DND-41 (cell line): ENCODE measurements at regions not wholly inside any gene's neighbourhood (a gene's known extent, or its start where the extent isn't known, plus 50 kb on each side); places are given as distances from the start of the nearest gene placed in this dataset.

ENCODE experiments used
- ATAC-seq: fragments of 200-7000 bp; cut with Tn5 transposase; 3 replicates; pipeline ENCODE4 v1.9.1; 2021; ENCODE audit warnings: low read depth; ENCODE audit not compliant: insufficient read depth
- DNase-seq: peaks from one replicate; pipeline ENCODE4 v3.0.0-alpha.2; 2020
- H2AFZ ChIP-seq: 2 replicates; pipeline ENCODE4 v1.6.0; 2012; ENCODE audit warnings: low read depth, low read length
- H3K27ac ChIP-seq: 2 replicates; pipeline ENCODE4 v1.5.1; 2012; ENCODE audit warnings: low read length, inconsistent platforms
- H3K27me3 ChIP-seq: fragments of 200-600 bp; sonication (generic); 2 replicates; pipeline ENCODE4 v1.6.0; 2012; ENCODE audit warnings: low read length, mild to moderate bottlenecking, inconsistent platforms; ENCODE audit not compliant: insufficient read depth, poor library complexity
- H3K36me3 ChIP-seq: 2 replicates; pipeline ENCODE4 v1.5.1; 2012; ENCODE audit warnings: low read length, inconsistent platforms; ENCODE audit not compliant: insufficient read depth
- H3K4me1 ChIP-seq: 2 replicates; pipeline ENCODE4 v1.5.1; 2012; ENCODE audit warnings: mild to moderate bottlenecking, low read length; ENCODE audit not compliant: insufficient read depth
- H3K4me2 ChIP-seq: 2 replicates; pipeline ENCODE4 v1.6.0; 2012; ENCODE audit warnings: mild to moderate bottlenecking, moderate library complexity, low read length, inconsistent platforms; ENCODE audit not compliant: insufficient read depth
- H3K4me3 ChIP-seq, 2 experiments: fragments of 200-600 bp in 1 of 2; shearing (Covaris generic) in 1 of 2; 2 replicates each; pipeline ENCODE4 v1.5.1; 2012 to 2016; ENCODE audit warnings: inconsistent platforms in 2 of 2, low read length in 2 of 2, mild to moderate bottlenecking in 2 of 2, low read depth in 1 of 2, moderate library complexity in 1 of 2
- H3K79me2 ChIP-seq: 2 replicates; pipeline ENCODE4 v1.6.0; 2012; ENCODE audit warnings: low read length, inconsistent platforms; ENCODE audit not compliant: insufficient read depth
- H3K9ac ChIP-seq: 2 replicates; pipeline ENCODE4 v1.6.0; 2012; ENCODE audit warnings: low read depth, mild to moderate bottlenecking, inconsistent platforms, low read length, moderate library complexity
- H3K9me3 ChIP-seq: 2 replicates; pipeline ENCODE4 v1.5.1; 2012; ENCODE audit warnings: low read length, moderate library complexity, mild to moderate bottlenecking, inconsistent platforms; ENCODE audit not compliant: insufficient read depth, severe bottlenecking
- H4K20me1 ChIP-seq: 2 replicates; pipeline ENCODE4 v1.6.0; 2012; ENCODE audit warnings: low read length; ENCODE audit not compliant: insufficient read depth
- CTCF ChIP-seq: IDR thresholded peaks from 2 replicates; pipeline ENCODE4 v1.5.1; 2012; ENCODE audit warnings: borderline replicate concordance, low read length, moderate library complexity, mild to moderate bottlenecking; ENCODE audit not compliant: poor library complexity, severe bottlenecking; ENCODE audit errors: extremely low read depth
- EZH2 ChIP-seq: IDR thresholded peaks from 3 replicates; pipeline ENCODE4 v1.6.1; 2012; ENCODE audit warnings: borderline replicate concordance, low read depth, mild to moderate bottlenecking, moderate library complexity, low read length, inconsistent platforms; ENCODE audit not compliant: severe bottlenecking

DNA sequence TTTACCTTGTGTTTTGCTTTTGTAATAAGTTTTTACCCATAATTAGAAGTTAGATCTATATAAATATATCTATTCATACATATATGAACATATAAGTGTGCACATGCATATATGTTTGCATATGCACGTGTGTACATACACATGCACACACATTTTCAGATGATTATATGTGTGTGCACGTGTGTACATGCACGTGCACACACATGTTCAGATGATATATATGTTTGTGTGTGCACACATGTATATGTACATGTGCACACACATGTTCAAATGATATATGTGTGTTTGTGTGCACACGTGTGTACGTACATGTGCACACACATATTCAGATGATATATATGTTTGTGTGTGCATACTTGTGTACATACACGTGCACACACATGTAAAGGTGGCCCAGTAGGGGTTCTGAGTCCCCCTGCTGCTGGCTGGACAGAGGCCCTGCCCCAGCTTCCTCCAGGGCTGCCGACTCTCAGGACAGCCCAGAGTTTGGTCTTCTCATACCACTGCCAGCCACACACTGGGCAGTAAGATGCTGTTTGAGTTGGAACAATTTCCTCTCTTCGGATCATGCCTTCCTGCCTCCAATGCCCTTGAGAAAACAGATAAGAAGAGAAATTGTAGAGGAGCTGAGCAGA, 252.3 kb upstream of the PPP2R2D start:
- Histone ChIP-seq H3K4me3 (no peak overlapping the region), H3K4me1 (no peaks in the 10 kb centered on the region), H4K20me1 (no peaks in the 10 kb centered on the region), H3K79me2 (no peaks in the 10 kb centered on the region), H3K9me3 (no peaks in the 10 kb centered on the region), H2AFZ (no peak overlapping the region), H3K9ac (no peak overlapping the region), H3K4me2 (no peak overlapping the region), H3K36me3 (no peaks in the 10 kb centered on the region), H3K27me3 (no peaks in the 10 kb centered on the region), H3K27ac (no peak overlapping the region)
- no peak for ATAC-seq
- no peak for DNase-seq
- no peak for TF ChIP-seq CTCF
- TF ChIP-seq EZH2 = no peak

- no peaks in the 10 kb centered on the region for H3K79me2 ChIP-seq
- no peak overlapping the region for H2AFZ ChIP-seq
- H4K20me1 ChIP-seq = no peaks in the 10 kb centered on the region
- DNase-seq = no peak
- no peak overlapping the region for H3K4me3 ChIP-seq
- no peaks in the 10 kb centered on the region for H3K36me3 ChIP-seq
- no peak overlapping the region for H3K9ac ChIP-seq
- no peak overlapping the region for H3K4me2 ChIP-seq
- H3K9me3 ChIP-seq = no peaks in the 10 kb centered on the region
- TF ChIP-seq CTCF (no peak), EZH2 (no peak)
- ATAC-seq = no peak
- H3K27ac ChIP-seq = no peak overlapping the region
- no peaks in the 10 kb centered on the region for H3K4me1 ChIP-seq
- H3K27me3 ChIP-seq = no peaks in the 10 kb centered on the region
Observed at GRCh38 chr10:131649617-131650016, 251.2 kb upstream of the PPP2R2D start.

DNA sequence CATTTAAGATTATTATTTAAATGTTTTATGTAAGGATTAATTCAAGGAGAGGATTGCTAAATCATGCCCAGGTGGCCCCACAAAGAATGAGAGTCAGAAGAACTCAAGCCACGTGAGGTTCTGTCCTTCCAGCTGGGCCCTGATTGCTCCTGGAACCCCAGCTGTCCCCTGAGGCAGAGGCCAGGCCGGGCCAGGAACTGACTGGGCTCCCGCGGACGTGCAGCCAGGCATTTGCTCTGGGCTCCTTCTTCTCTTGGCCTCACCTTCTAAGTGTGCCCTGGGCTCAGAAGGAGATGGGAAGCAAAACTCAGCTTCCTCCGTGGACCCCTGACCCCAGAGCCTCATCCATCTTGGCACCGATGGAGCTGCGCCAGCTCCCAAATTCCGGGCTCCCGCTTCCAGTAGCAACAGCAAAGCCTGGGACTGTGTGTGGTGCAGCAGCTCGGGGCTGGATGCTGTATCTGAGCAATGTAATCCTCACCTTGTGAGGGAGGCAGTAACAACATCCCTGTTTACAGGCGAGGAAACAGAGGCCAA, 250.6 kb upstream of the PPP2R2D start:
- TF ChIP-seq CTCF (no peak), EZH2 (no peak)
- no peak for ATAC-seq

More for the DNA sequence above, 250.6 kb upstream of the PPP2R2D start:
- Histone ChIP-seq H3K27ac (no peak overlapping the region), H2AFZ (no peak overlapping the region), H4K20me1 (no peaks in the 10 kb centered on the region), H3K9ac (no peak overlapping the region), H3K4me3 (no peak overlapping the region), H3K4me1 (no peaks in the 10 kb centered on the region), H3K79me2 (no peaks in the 10 kb centered on the region), H3K4me2 (no peak overlapping the region), H3K36me3 (no peaks in the 10 kb centered on the region), H3K9me3 (no peaks in the 10 kb centered on the region), H3K27me3 (no peaks in the 10 kb centered on the region)
- DNase-seq = no peak
